ENCODE measurements at regions not wholly inside any gene's neighbourhood (a gene's known extent, or its start where the extent isn't known, plus 50 kb on each side); places are given as distances from the start of the nearest gene placed in this dataset.
"Not testable (repeated sequence)": the region's sequence is repeated elsewhere in the genome, so short reads cannot be mapped to it uniquely, and the experiment has no call there.

GRCh38 chr7:56466607-56467525 lies 350.6 kb upstream of the NUPR2 start:
- DNase-seq, result not testable (repeated sequence)

- no peak for DNase-seq
Observed at GRCh38 chr7:56449762-56450161, 333.5 kb upstream of the NUPR2 start.

- DNase-seq, result no peak
Observed at GRCh38 chr7:56447864-56448693, 331.9 kb upstream of the NUPR2 start.

- DNase-seq, result not testable (repeated sequence)
Observed at GRCh38 chr7:56420528-56420927, 304.3 kb upstream of the NUPR2 start.

- no peak for DNase-seq
Observed at GRCh38 chr7:56375173-56375572, 259.0 kb upstream of the NUPR2 start.

- not testable (repeated sequence) for DNase-seq
Observed at GRCh38 chr7:56374666-56375065, 258.4 kb upstream of the NUPR2 start.

- not testable (repeated sequence) for DNase-seq
Observed at GRCh38 chr7:56373314-56373713, 257.1 kb upstream of the NUPR2 start.

GRCh38 chr7:56371792-56372191 lies 255.6 kb upstream of the NUPR2 start:
- DNase-seq, result not testable (repeated sequence)

- not testable (repeated sequence) for DNase-seq
Observed at GRCh38 chr7:56370208-56370872, 254.1 kb upstream of the NUPR2 start.

GRCh38 chr7:56367914-56368313 lies 251.7 kb upstream of the NUPR2 start:
- DNase-seq, result not testable (repeated sequence)

GRCh38 chr7:56367411-56367810 lies 251.2 kb upstream of the NUPR2 start:
- DNase-seq, result not testable (repeated sequence)

- not testable (repeated sequence) for DNase-seq
Observed at GRCh38 chr7:56366701-56367100, 250.5 kb upstream of the NUPR2 start.

- not testable (repeated sequence) for DNase-seq
Observed at GRCh38 chr7:56352576-56352975, 236.4 kb upstream of the NUPR2 start.

- not testable (repeated sequence) for DNase-seq
Observed at GRCh38 chr7:56351181-56351580, 235.0 kb upstream of the NUPR2 start.

- DNase-seq, result not testable (repeated sequence)
Observed at GRCh38 chr7:56348311-56348710, 232.1 kb upstream of the NUPR2 start.

- not testable (repeated sequence) for DNase-seq
Observed at GRCh38 chr7:56328327-56328726, 212.1 kb upstream of the NUPR2 start.

GRCh38 chr7:56290548-56290947 lies 174.3 kb upstream of the NUPR2 start:
- no peak for DNase-seq

- no peak for DNase-seq
Observed at GRCh38 chr7:56287429-56288138, 171.4 kb upstream of the NUPR2 start.

GRCh38 chr7:56256108-56256507 lies 139.9 kb upstream of the NUPR2 start:
- no peak for DNase-seq

GRCh38 chr7:56250135-56250534 lies 133.9 kb upstream of the NUPR2 start:
- DNase-seq, result no peak

GRCh38 chr7:56229631-56230030 lies 113.4 kb upstream of the NUPR2 start:
- DNase-seq, result no peak

GRCh38 chr7:56222866-56223265 lies 106.6 kb upstream of the NUPR2 start:
- no peak for DNase-seq
